HepG2 (cell line): ENCODE measurements at regions not wholly inside any gene's neighbourhood (a gene's known extent, or its start where the extent isn't known, plus 50 kb on each side); places are given as distances from the start of the nearest gene placed in this dataset.

Experiments used
- ATAC-seq: fragments of 200-7000 bp; cut with Tn5 transposase; 3 replicates; pipeline ENCODE4 v1.9.1; 2020; ENCODE audit warnings: mild to moderate bottlenecking, moderate library complexity
- BruUV-seq: library from RNA; stranded (reverse); fragments of 400-500 nt; replicated peaks from 2 replicates; lab custom pipeline; 2021; lab: Mats Ljungman, UMichigan
- CTCF ChIA-PET: fragments of 300-600 bp; formaldehyde crosslinking; extraction: SDS; loops from one replicate; lab custom pipeline; 2021; ENCODE audit warnings: low total read pairs, inconsistent platforms, low intra/inter-chr PET ratio; lab: Yijun Ruan, JAX
- POLR2A ChIA-PET: fragments of 350-600 bp; sonication (Branson Sonifier 250); formaldehyde crosslinking; loops from one replicate; lab custom pipeline; 2020; ENCODE audit warnings: antibody characterized with exemption, inconsistent platforms; lab: Yijun Ruan, JAX
- DNase-seq: peaks from one replicate; pipeline ENCODE4 v3.0.0-alpha.2; 2015; ENCODE audit warnings: low spot score
- FAIRE-seq: peaks from 3 replicates; lab custom pipeline; 2011; peaks lifted over from hg19 to GRCh38; lab: Jason Lieb, UNC
- H2AFZ ChIP-seq: one replicate; pipeline ENCODE4 v1.6.1; 2011; ENCODE audit warnings: low read length, inconsistent platforms
- H3K27ac ChIP-seq: fragments of 300-600 bp; 3 replicates; pipeline ENCODE4 v1.8.0; 2011; ENCODE audit warnings: mixed run types, mild to moderate bottlenecking, mixed read lengths, low read length, inconsistent platforms; ENCODE audit not compliant: insufficient read depth; ENCODE audit errors: extremely low read length
- H3K27me3 ChIP-seq, 2 experiments: fragments of 200-600 bp in 1 of 2; 2 replicates in 1 of 2; 3 replicates in 1 of 2; pipeline versions ENCODE4 v1.6.0 to v1.8.0; 2011; ENCODE audit warnings: low read length in 2 of 2, mild to moderate bottlenecking in 2 of 2, moderate library complexity in 2 of 2, inconsistent platforms in 1 of 2; ENCODE audit not compliant: insufficient read depth in 2 of 2, control insufficient read depth in 1 of 2
- H3K36me3 ChIP-seq, 2 experiments: fragments of 200-600 bp in 1 of 2; replicated peaks in 1 of 2; 2 replicates in 1 of 2; 3 replicates in 1 of 2; pipeline versions ENCODE4 v1.5.1 to v1.8.0; 2011; ENCODE audit warnings: low read length in 2 of 2, inconsistent platforms in 1 of 2; ENCODE audit not compliant: insufficient read depth in 2 of 2, control insufficient read depth in 1 of 2
- H3K4me1 ChIP-seq: 2 replicates; pipeline ENCODE4 v1.5.1; 2012; ENCODE audit warnings: low read length, inconsistent platforms; ENCODE audit not compliant: insufficient read depth
- H3K4me2 ChIP-seq: 2 replicates; pipeline ENCODE4 v1.6.0; 2011; ENCODE audit warnings: low read depth, low read length, inconsistent platforms
- H3K4me3 ChIP-seq, 3 experiments: fragments of 200-600 bp in 1 of 3; sonication (generic), shearing (Covaris generic) in 1 of 3; replicated peaks in 1 of 3; 2 replicates each; pipeline ENCODE4 v1.5.1; 2011 to 2016; ENCODE audit warnings: low read length in 3 of 3, inconsistent platforms in 2 of 3, low read depth in 2 of 3, mild to moderate bottlenecking in 2 of 3, control low read depth in 1 of 3, mixed read lengths in 1 of 3; ENCODE audit not compliant: insufficient read depth in 1 of 3
- H3K79me2 ChIP-seq: one replicate; pipeline ENCODE4 v1.6.1; 2011; ENCODE audit warnings: low read length, inconsistent platforms; ENCODE audit not compliant: insufficient read depth
- H3K9ac ChIP-seq: 2 replicates; pipeline ENCODE4 v1.6.0; 2011; ENCODE audit warnings: mild to moderate bottlenecking, low read depth, low read length, inconsistent platforms; ENCODE audit not compliant: insufficient read depth
- H3K9me3 ChIP-seq: 2 replicates; pipeline ENCODE4 v1.5.1; 2012; ENCODE audit warnings: mild to moderate bottlenecking, low read length
- H4K20me1 ChIP-seq: 2 replicates; pipeline ENCODE4 v1.6.0; 2011; ENCODE audit warnings: inconsistent platforms, mild to moderate bottlenecking, low read length, moderate library complexity; ENCODE audit not compliant: insufficient read depth
- CEBPZ ChIP-seq: IDR thresholded peaks from 2 replicates; pipeline ENCODE4 v1.6.1; 2012; ENCODE audit warnings: low read length, improper control_type of control experiment
- CENPX ChIP-seq: sonication (generic); formaldehyde crosslinking; IDR thresholded peaks from 2 replicates; pipeline ENCODE4 v1.9.0; 2021; ENCODE audit warnings: mild to moderate bottlenecking, missing genetic modification reagents, moderate library complexity
- DR1 ChIP-seq: sonication (generic); formaldehyde crosslinking; IDR thresholded peaks from 2 replicates; pipeline ENCODE4 v1.8.0; 2021; ENCODE audit warnings: mild to moderate bottlenecking, missing genetic modification reagents, inconsistent platforms
- SRF ChIP-seq: IDR thresholded peaks from 2 replicates; pipeline ENCODE4 v1.6.1; 2011; ENCODE audit warnings: mild to moderate bottlenecking, low read depth, low read length, moderate library complexity
- ZNF570 ChIP-seq: sonication (generic); formaldehyde crosslinking; IDR thresholded peaks from 2 replicates; pipeline ENCODE4 v1.4.0; 2020; ENCODE audit warnings: mild to moderate bottlenecking, missing genetic modification reagents, borderline replicate concordance
- ZNF607 ChIP-seq: sonication (generic); formaldehyde crosslinking; IDR thresholded peaks from 2 replicates; pipeline ENCODE4 v1.5.1; 2020; ENCODE audit warnings: missing genetic modification reagents, mild to moderate bottlenecking, borderline replicate concordance
- WGBS: methylation state at CpG from one replicate; pipeline ENCODE4 v1.1.6; 2017; ENCODE audit warnings: low lambda C conversion rate; 5-methylcytosine and 5-hydroxymethylcytosine counted together
- in situ Hi-C: cut with HindIII; loops from 2 replicates; pipeline ENCODE4 v1.10.0; 2017; ENCODE audit warnings: low pct_unique_long_range_greater_than_20kb; ENCODE audit not compliant: extremely low pct_ligation_motif_present
- intact Hi-C: fragments of 100-400 bp; cut with micrococcal nuclease; formaldehyde crosslinking; loops from one replicate; pipeline ENCODE4 v1.10.0; 2022; ENCODE audit not compliant: unreplicated experiment

DNA sequence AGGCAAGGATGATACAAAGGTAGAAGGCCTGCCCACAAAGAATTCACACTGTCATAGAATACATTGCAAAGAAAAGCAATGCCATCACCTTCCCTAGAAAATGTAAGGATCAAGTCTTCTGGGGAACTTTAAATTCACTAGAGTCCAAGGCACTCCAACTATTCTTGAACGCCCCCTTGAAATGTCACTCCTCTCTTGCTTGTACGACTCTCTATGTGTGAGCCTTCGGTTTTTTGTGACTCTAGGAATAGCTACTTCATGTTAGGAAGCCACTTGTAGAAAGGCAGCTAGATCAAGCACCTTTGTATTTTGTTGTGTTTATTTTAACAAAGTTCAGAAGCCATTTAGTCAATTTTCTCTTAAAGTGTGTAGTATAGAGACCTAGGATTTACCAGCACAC lies 159.2 kb upstream of the ARID1B start:
- no peak for TF ChIP-seq ZNF570 (CRISPR knock-in tag)
- TF ChIP-seq CEBPZ, result no peak
- no peak for TF ChIP-seq CENPX (CRISPR knock-in tag)
- TF ChIP-seq DR1 (CRISPR knock-in tag), result no peak
- no peak for TF ChIP-seq SRF
- TF ChIP-seq ZNF607 (CRISPR knock-in tag), result no peak
- 32% methylated on average over 3 of the region's 3 CpGs for WGBS
- H2AFZ ChIP-seq, result no peak overlapping the region
- H3K4me3 ChIP-seq, result no peak overlapping the region
- 0 out of 5 replicates have a peak, but pooled peaks cover 0 to 3% of the 10 kb centered on the region in 2 experiments for H3K27me3 ChIP-seq
- DNase-seq (no peak), ATAC-seq (no peak), FAIRE-seq (no peak)
- no peaks in the 10 kb centered on the region for H3K79me2 ChIP-seq
- no peak overlapping the region for H3K9ac ChIP-seq
- in situ Hi-C loops, result no loop called here
- no peak overlapping the region for H3K27ac ChIP-seq
- intact Hi-C loops, result no loop called here
- H3K4me1 ChIP-seq, result peaks cover 16% of the 10 kb centered on the region
- POLR2A ChIA-PET, result no interaction called here
- no peak overlapping the region for H3K4me2 ChIP-seq
- H3K36me3 ChIP-seq, result no peaks in the 10 kb centered on the region
- no peaks in the 10 kb centered on the region for H4K20me1 ChIP-seq
- H3K9me3 ChIP-seq, result peaks cover 14% of the 10 kb centered on the region
- no TSS peak for BruUV-seq
- CTCF ChIA-PET, result no interaction called here
